ENCODE measurements at regions not wholly inside any gene's neighbourhood (a gene's known extent, or its start where the extent isn't known, plus 50 kb on each side); places are given as distances from the start of the nearest gene placed in this dataset.
"Not testable (repeated sequence)": the region's sequence is repeated elsewhere in the genome, so short reads cannot be mapped to it uniquely, and the experiment has no call there.

DNA sequence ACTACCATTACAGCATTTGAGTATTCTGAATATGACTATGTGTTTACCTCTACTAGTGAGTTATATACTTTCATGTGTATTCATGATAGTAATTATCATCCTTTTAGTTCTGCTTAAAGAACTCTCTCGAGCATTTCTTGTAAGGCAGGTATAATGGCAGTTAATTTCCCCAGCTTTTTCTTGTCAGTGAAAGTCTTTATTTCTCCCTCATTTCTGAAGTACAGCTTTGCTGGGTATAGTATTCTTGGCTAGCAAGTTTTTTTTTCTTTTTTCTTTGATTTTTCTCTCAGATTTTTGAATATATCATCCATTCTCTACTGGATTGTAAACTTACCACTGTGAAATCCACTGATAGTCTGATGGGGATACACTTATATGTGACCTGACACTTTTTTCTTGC, 165.9 kb upstream of the ARHGAP5 start:
- Mint-ChIP-seq H3K27ac (no peak overlapping the region), H3K4me1 (no peaks in the 10 kb centered on the region), H3K9me3 (peaks cover 17 to 39% (median 28%) of the 10 kb centered on the region in 6 donors), H3K27me3 (ENCODE audit: low read depth in 3 of 3) (peaks cover 1 to 7% (median 2%) of the 10 kb centered on the region in 3 donors), H3K36me3 (peaks cover 0 to 9% (median 6%) of the 10 kb centered on the region in 3 donors), H3K4me3 (no peak overlapping the region)
- no peak for DNase-seq

DNA sequence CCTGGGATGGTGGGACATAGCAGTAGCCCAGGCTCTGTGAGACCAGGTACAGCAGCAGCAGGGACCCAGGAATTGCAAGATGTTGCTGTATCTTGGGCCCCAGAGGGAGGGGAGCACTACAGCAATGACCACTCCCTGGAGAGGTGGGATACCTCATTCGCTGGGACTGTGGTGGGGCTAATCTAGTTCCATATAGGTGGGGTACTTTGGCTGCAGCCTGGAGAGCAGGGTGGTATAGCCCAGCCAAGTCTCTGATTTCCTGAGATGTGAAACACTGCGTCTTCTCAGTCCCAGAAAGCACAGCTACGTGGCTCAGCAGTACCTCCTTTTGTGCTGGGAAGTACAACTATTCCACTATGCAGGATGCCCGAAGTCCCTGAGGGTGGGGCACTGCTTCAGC, 163.7 kb upstream of the ARHGAP5 start:
- Mint-ChIP-seq H3K27ac (no peak overlapping the region), H3K36me3 (peaks cover 0 to 9% (median 6%) of the 10 kb centered on the region in 3 donors), H3K4me1 (no peaks in the 10 kb centered on the region), H3K9me3 (peaks cover 17 to 39% (median 28%) of the 10 kb centered on the region in 6 donors), H3K4me3 (no peak overlapping the region), H3K27me3 (ENCODE audit: low read depth in 3 of 3) (peaks cover 1 to 7% (median 2%) of the 10 kb centered on the region in 3 donors)
- no peak for DNase-seq

DNA sequence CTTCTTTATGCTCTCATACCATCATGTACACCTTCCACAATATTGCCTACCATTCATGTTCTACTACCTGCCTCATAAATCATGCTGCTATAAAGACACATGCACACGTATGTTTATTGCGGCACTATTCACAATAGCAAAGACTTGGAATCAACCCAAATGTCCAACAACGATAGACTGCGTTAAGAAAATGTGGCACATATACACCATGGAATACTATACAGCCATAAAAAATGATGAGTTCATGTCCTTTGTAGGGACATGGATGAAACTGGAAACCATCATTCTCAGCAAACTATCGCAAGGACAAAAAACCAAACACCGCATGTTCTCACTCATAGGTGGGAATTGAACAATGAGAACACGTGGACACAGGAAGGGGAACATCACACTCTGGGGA, 158.8 kb upstream of the ARHGAP5 start:
- not testable (repeated sequence) for H3K27ac Mint-ChIP-seq; DNase-seq; H3K4me3 Mint-ChIP-seq; H3K9me3 Mint-ChIP-seq; H3K36me3 Mint-ChIP-seq; H3K4me1 Mint-ChIP-seq; H3K27me3 Mint-ChIP-seq (ENCODE audit: low read depth in 3 of 3)

DNA sequence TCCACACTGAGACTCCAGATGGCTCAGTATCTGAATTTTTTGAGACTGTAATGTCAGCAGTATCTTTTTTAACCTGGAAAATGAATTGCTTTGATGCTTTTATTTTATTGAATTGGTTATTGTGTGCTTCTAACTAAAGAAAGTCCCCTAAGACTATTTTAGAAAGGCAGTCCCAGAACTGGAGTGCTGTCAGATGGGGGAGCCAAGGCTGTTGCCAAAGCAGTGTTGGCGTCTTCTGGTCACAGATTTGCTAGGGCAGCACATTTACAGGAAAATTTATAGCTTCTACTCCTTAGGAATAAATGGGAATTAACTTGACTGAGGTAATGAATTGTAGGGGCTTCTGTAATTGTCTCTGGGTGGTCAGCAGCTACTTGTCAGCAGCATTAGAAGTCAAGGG, 157.1 kb upstream of the ARHGAP5 start:
- Mint-ChIP-seq H3K9me3 (peaks cover 0 to 2% (median 0%) of the 10 kb centered on the region in 6 donors), H3K27ac (no peak overlapping the region), H3K4me1 (no peaks in the 10 kb centered on the region), H3K36me3 (no peaks in the 10 kb centered on the region), H3K27me3 (ENCODE audit: low read depth in 3 of 3) (peaks cover 0 to 2% (median 0%) of the 10 kb centered on the region in 3 donors), H3K4me3 (no peak overlapping the region)
- no peak for DNase-seq

DNA sequence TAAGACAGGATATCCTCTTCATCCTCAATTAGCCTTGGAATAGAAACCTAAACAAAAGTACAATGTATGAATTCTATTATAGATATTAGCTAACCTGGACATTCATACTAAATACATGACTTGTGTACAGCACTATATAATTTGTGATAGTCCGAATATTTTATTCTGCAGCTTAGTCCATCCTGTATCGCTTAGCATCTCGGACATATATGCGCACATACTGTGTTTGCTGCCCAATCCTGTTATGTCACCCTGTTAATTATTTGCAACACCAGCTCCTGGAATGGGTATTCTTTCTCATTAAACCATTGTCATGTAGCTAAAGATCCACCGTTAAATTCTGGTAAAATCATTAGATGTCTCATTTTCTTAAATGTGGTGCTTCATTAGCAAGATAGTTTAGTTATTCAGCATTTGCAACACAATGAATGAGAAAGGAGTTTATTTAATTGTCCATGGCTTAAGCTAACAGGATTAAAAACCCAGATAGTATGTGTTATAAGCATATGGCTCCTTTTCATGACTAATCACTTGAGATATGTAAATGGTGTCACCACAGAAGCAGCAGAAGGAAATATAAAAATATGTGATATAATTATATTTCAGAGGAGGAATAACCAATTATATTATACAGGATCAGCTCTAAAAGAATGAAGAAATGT, 156.0 kb upstream of the ARHGAP5 start:
- H3K27me3 Mint-ChIP-seq (ENCODE audit: low read depth in 3 of 3) = peaks cover 0 to 2% (median 0%) of the 10 kb centered on the region in 3 donors
- H3K36me3 Mint-ChIP-seq = no peaks in the 10 kb centered on the region
- H3K27ac Mint-ChIP-seq = no peak overlapping the region
- no peak overlapping the region for H3K4me3 Mint-ChIP-seq
- peaks cover 0 to 2% (median 0%) of the 10 kb centered on the region in 6 donors for H3K9me3 Mint-ChIP-seq
- DNase-seq = no peak
- no peaks in the 10 kb centered on the region for H3K4me1 Mint-ChIP-seq

DNA sequence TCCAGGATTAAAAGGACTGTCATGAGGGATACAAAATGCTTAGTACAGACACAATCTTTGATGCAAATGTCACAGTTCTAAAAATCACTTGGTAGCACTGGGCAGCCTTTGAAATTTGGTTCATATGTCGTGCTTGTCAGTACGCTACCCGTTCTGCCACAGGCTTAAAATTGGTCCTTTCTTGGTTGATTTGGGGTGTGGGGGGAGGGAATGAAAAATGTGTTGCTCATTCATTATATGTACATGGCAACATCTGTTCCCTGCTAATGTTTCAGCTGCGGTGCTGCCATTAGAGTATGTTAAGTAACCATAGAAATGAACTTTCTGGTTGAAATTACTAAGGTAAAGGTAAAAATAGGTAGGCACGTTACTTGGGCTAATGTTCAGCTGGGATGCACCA, 155.4 kb upstream of the ARHGAP5 start:
- peaks cover 0 to 2% (median 0%) of the 10 kb centered on the region in 6 donors for H3K9me3 Mint-ChIP-seq
- DNase-seq = no peak

DNA sequence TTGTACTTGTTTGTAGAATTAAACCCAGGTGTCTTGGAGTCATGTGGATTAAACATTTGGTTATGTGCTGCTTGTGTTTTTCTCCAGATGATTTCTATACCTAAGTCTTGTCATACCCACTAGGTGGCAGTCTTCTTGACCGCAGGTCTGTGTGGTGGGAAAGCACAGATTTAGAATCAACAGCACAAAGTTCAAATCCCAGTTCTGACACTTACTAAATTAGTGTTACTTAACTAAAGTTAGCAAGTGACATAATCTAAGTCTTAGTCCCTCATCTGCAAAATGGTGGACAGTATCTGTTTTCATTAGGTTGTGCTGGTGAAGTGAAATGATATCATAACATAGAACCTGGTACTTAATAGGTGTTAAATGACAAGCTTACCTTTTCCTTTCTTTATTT, 151.0 kb upstream of the ARHGAP5 start:
- H3K4me3 Mint-ChIP-seq = no peak overlapping the region
- DNase-seq = peak in 2 of 3 donors; percentile 12 to 24
- peaks cover 0 to 2% (median 0%) of the 10 kb centered on the region in 6 donors for H3K9me3 Mint-ChIP-seq
- no peaks in the 10 kb centered on the region for H3K4me1 Mint-ChIP-seq
- H3K27ac Mint-ChIP-seq = no peak overlapping the region
- H3K27me3 Mint-ChIP-seq (ENCODE audit: low read depth in 3 of 3) = peaks cover 0 to 2% (median 0%) of the 10 kb centered on the region in 3 donors
- H3K36me3 Mint-ChIP-seq = no peaks in the 10 kb centered on the region

More for the DNA sequence above, 155.4 kb upstream of the ARHGAP5 start:
- Mint-ChIP-seq H3K4me1 (no peaks in the 10 kb centered on the region), H3K36me3 (no peaks in the 10 kb centered on the region), H3K27ac (no peak overlapping the region), H3K27me3 (ENCODE audit: low read depth in 3 of 3) (peaks cover 0 to 2% (median 0%) of the 10 kb centered on the region in 3 donors), H3K4me3 (no peak overlapping the region)

DNA sequence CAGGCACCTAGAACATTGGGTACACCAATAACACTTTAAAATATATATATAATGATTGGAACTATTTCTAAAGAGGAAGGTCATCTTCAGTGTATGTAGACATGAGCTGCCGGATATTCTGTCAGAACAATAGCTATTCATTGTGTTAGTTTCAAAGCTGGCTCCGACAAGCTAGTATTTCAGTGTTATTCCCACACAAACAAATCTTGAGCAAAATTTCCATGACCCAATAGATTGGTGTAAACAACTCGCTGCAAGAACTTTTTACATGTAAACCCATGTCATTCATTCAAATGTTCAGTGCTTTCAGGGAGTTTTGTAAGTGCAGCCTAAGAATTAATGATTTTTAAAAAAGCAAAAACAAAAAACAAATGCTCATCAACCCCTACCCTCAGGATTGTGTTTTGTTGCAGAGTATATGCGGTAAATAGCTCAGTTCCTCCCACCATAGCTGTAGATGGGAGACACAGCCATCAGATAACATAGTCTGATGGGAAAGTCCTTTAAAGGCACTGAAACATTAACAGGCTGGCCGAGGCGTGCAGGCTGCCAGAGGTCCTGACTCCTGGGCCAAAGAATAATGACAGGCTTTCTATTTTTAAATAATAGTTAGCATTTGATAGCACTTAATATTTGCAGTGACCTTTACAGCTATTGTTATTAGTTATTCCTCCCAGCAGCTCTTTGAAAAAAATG, 150.3 kb upstream of the ARHGAP5 start:
- H3K36me3 Mint-ChIP-seq = no peaks in the 10 kb centered on the region
- peaks cover 0 to 2% (median 0%) of the 10 kb centered on the region in 3 donors for H3K27me3 Mint-ChIP-seq (ENCODE audit: low read depth in 3 of 3)
- no peak overlapping the region for H3K4me3 Mint-ChIP-seq
- H3K9me3 Mint-ChIP-seq = peaks cover 0 to 2% (median 0%) of the 10 kb centered on the region in 6 donors
- H3K27ac Mint-ChIP-seq = no peak overlapping the region
- no peak for DNase-seq
- H3K4me1 Mint-ChIP-seq = no peaks in the 10 kb centered on the region

DNA sequence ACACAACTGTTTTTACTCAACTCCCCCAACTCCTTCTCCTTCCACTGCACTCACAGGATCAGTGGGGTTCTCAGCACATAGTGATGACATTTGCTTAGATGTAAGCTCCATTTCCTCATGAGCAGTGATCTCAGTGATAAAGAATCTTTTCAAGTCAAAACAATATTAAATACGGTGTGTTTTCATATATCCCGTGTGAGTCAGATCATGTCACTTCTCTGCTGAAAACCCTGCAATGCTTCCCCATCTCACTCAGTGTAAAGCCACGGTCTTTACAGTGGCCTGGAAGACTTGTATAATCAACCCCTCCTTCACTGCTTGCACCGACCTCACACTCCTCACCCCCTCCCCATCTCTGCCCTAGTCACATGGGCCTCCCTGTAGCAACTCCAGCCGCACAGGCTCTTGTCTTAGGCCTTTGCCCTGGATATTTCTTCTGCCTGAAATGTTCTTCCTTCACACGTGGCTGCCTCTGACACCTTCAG, 149.7 kb upstream of the ARHGAP5 start:
- no peak overlapping the region for H3K27ac Mint-ChIP-seq
- peaks cover 0 to 2% (median 0%) of the 10 kb centered on the region in 3 donors for H3K27me3 Mint-ChIP-seq (ENCODE audit: low read depth in 3 of 3)
- no peak overlapping the region for H3K4me3 Mint-ChIP-seq
- H3K9me3 Mint-ChIP-seq = peaks cover 0 to under 1% (median 0%) of the 10 kb centered on the region in 6 donors
- no peaks in the 10 kb centered on the region for H3K4me1 Mint-ChIP-seq
- H3K36me3 Mint-ChIP-seq = no peaks in the 10 kb centered on the region
- DNase-seq = no peak

DNA sequence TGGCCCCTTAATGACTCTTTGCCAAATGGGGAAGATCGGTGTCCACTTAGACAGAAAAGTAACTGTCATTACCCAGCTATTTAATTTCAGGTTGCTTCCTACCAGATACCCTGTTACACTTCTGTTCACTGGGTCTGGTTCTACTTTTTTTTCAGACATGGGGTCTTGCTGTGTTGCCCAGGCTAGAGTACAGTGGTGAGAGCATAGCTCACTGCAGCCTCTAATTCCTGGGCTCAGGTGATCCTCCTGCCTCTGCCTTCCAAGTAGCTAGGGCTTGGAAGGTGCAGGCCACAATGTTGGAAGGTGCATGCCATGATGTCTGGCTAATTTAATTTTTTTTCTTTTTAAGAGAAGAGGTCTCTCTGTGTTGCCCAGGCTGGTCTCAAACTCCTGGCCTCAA, 147.0 kb upstream of the ARHGAP5 start:
- no peaks in the 10 kb centered on the region for H3K36me3 Mint-ChIP-seq
- H3K27me3 Mint-ChIP-seq (ENCODE audit: low read depth in 3 of 3) = peaks cover 0 to 4% (median 0%) of the 10 kb centered on the region in 3 donors
- H3K27ac Mint-ChIP-seq = no peak overlapping the region
- H3K4me3 Mint-ChIP-seq = no peak overlapping the region
- H3K4me1 Mint-ChIP-seq = no peaks in the 10 kb centered on the region
- H3K9me3 Mint-ChIP-seq = no peaks in the 10 kb centered on the region
- DNase-seq = no peak

DNA sequence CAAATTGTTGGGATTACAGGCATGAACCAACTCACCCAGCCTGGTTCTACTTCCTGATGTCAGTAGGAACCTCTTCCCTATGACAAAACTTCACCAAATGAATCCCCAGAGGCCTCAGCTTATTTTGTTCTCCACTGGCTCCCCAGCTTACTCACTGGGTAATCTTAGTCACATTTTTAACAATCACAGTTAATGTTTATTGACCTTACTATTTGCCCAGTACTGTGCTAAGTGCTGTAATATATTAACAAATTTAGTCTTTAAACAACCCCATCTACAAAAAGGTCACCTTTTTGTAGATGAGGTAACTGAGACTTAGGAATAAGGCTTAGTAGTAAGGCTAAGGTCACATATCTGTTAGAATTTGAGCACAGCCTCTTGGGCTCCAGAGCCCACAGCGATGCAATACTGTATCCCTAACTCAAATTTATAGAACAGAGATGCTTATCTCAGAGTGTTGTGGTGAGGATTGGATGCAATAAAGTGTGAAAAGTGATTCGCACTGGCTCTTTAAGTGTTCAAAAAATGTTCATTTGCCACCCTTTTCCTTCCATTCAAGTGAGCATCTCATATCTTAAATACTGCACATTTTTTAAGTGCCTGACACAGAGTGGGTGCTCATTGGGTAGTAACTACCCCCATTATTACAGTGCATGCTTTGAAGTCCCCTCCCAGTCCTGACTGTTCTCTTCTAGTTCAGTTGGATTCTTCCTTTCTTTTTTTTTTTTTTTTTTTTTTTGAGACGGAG, 146.4 kb upstream of the ARHGAP5 start:
- Mint-ChIP-seq H3K4me3 (no peak overlapping the region), H3K27me3 (ENCODE audit: low read depth in 3 of 3) (peaks cover 0 to 4% (median 2%) of the 10 kb centered on the region in 3 donors), H3K9me3 (no peaks in the 10 kb centered on the region), H3K4me1 (no peaks in the 10 kb centered on the region), H3K27ac (no peak overlapping the region), H3K36me3 (no peaks in the 10 kb centered on the region)
- no peak for DNase-seq

DNA sequence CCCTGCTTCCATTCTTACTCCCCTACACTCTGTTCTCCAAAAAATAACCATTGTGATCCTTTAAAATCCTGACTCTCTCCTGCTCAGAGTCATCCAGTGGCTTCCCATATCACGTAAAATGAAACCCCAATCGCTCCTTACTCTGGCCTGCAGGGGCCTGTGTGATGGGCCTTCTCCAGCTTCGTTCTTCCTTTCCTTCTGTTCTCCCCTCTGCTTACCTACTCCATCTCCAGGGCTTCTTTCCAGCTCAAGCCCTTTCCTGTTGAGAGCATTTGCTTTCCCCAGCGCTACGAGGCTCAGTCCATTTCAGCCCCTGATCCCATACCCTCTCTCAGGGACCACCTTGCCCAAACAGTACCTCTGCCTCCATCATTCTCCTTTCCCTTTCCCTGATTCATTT, 144.4 kb upstream of the ARHGAP5 start:
- Mint-ChIP-seq H3K27me3 (ENCODE audit: low read depth in 3 of 3) (peaks cover 0 to 4% (median 2%) of the 10 kb centered on the region in 3 donors), H3K4me3 (no peak overlapping the region), H3K36me3 (no peaks in the 10 kb centered on the region), H3K27ac (no peak overlapping the region), H3K4me1 (no peaks in the 10 kb centered on the region), H3K9me3 (no peaks in the 10 kb centered on the region)
- no peak for DNase-seq

DNA sequence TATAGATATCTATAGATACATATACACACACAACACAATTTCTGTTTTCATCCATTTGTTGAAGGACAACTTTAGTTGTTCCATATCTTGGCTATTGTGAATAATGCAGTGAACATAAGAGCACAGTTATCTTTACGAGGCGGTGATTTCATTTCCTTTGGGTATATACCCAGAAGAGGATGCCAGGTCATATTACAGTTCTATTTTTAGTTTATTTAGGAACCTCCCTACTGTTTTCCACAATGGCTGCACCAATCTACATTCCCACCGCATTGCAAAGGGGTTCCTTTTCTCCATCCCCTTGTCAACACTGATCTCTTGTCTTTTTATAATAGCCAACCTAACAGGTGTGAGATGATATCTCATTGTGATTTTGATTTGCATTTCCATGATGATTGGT, 143.4 kb upstream of the ARHGAP5 start:
- Mint-ChIP-seq H3K9me3 (no peaks in the 10 kb centered on the region), H3K4me1 (no peaks in the 10 kb centered on the region), H3K27me3 (ENCODE audit: low read depth in 3 of 3) (peaks cover 0 to 4% (median 2%) of the 10 kb centered on the region in 3 donors), H3K27ac (no peak overlapping the region), H3K4me3 (no peak overlapping the region), H3K36me3 (no peaks in the 10 kb centered on the region)
- DNase-seq = no peak

DNA sequence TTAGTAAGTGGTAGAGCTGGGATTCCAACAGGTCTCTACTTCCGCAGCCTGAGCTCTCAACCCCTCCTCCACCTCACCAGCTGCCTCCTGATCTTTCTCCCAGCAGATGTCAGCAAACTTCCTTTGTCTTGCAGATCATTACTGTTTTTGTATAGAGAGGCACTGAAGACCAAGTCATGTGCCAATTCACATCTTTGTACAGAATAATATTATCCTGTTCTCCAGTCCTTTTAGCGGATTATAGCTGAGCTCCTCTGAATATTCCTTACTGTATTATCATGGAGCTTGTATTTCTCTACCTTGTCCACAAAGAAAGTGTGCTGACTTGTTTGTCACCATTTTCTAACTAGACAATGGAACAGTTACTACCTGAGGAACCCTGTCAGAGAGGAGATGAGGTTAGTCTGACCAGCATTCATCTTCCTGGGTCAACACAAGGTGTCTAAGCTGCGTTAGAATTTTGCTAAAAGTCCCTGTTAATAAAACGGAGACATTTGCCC, 142.3 kb upstream of the ARHGAP5 start:
- H3K36me3 Mint-ChIP-seq = no peaks in the 10 kb centered on the region

More for the DNA sequence above, 142.3 kb upstream of the ARHGAP5 start:
- Mint-ChIP-seq H3K4me1 (no peaks in the 10 kb centered on the region), H3K27ac (no peak overlapping the region), H3K9me3 (no peaks in the 10 kb centered on the region), H3K27me3 (ENCODE audit: low read depth in 3 of 3) (peaks cover 0 to 3% (median 2%) of the 10 kb centered on the region in 3 donors), H3K4me3 (no peak overlapping the region)
- no peak for DNase-seq

Measured in immature natural killer cell (primary cell).